ENCODE measurements at regions not wholly inside any gene's neighbourhood (a gene's known extent, or its start where the extent isn't known, plus 50 kb on each side); places are given as distances from the start of the nearest gene placed in this dataset.

- DNase-seq (ENCODE audit: low read depth in 2 of 2, low spot score in 1 of 2), result no peak
These were observed 64.4 kb upstream of the IPO9 start for GRCh38 chr1:201764579-201764978.

- no peak for DNase-seq (ENCODE audit: low read depth in 2 of 2, low spot score in 1 of 2)
These were observed 62.7 kb upstream of the IPO9 start for GRCh38 chr1:201766131-201766866.

GRCh38 chr1:201767339-201767738 is 61.6 kb upstream of the IPO9 start:
- DNase-seq (ENCODE audit: low read depth in 2 of 2, low spot score in 1 of 2), result no peak

- no peak for DNase-seq (ENCODE audit: low read depth in 2 of 2, low spot score in 1 of 2)
These were observed 59.9 kb upstream of the IPO9 start for GRCh38 chr1:201769072-201769471.

- DNase-seq (ENCODE audit: low read depth in 2 of 2, low spot score in 1 of 2), result no peak
These were observed 59.0 kb upstream of the IPO9 start for GRCh38 chr1:201769966-201770365.

- no peak for DNase-seq (ENCODE audit: low read depth in 2 of 2, low spot score in 1 of 2)
These were observed 57.5 kb upstream of the IPO9 start for GRCh38 chr1:201771466-201771865.

- DNase-seq (ENCODE audit: low read depth in 2 of 2, low spot score in 1 of 2), result no peak
These were observed 56.8 kb upstream of the IPO9 start for GRCh38 chr1:201772178-201772577.

- DNase-seq (ENCODE audit: low read depth in 2 of 2, low spot score in 1 of 2), result no peak
These were observed 55.2 kb upstream of the IPO9 start for GRCh38 chr1:201773764-201774163.

GRCh38 chr1:201774224-201774982 is 54.6 kb upstream of the IPO9 start:
- DNase-seq (ENCODE audit: low read depth in 2 of 2, low spot score in 1 of 2), result no peak

GRCh38 chr1:201774983-201775344 is 54.0 kb upstream of the IPO9 start:
- no peak for DNase-seq (ENCODE audit: low read depth in 2 of 2, low spot score in 1 of 2)

- no peak for DNase-seq (ENCODE audit: low read depth in 2 of 2, low spot score in 1 of 2)
These were observed 53.6 kb upstream of the IPO9 start for GRCh38 chr1:201775380-201775779.

GRCh38 chr1:201778279-201779065 is 50.5 kb upstream of the IPO9 start:
- DNase-seq (ENCODE audit: low read depth in 2 of 2, low spot score in 1 of 2), result no peak
